ENCODE measurements at regions not wholly inside any gene's neighbourhood (a gene's known extent, or its start where the extent isn't known, plus 50 kb on each side); places are given as distances from the start of the nearest gene placed in this dataset.

- no peak for DNase-seq
These were observed 293.5 kb upstream of the RTL1 start for GRCh38 chr14:101196795-101197590.

- no peak for DNase-seq
These were observed 294.3 kb upstream of the RTL1 start for GRCh38 chr14:101197595-101198397.

GRCh38 chr14:101198398-101199027, 295.0 kb upstream of the RTL1 start:
- no peak for DNase-seq

DNA sequence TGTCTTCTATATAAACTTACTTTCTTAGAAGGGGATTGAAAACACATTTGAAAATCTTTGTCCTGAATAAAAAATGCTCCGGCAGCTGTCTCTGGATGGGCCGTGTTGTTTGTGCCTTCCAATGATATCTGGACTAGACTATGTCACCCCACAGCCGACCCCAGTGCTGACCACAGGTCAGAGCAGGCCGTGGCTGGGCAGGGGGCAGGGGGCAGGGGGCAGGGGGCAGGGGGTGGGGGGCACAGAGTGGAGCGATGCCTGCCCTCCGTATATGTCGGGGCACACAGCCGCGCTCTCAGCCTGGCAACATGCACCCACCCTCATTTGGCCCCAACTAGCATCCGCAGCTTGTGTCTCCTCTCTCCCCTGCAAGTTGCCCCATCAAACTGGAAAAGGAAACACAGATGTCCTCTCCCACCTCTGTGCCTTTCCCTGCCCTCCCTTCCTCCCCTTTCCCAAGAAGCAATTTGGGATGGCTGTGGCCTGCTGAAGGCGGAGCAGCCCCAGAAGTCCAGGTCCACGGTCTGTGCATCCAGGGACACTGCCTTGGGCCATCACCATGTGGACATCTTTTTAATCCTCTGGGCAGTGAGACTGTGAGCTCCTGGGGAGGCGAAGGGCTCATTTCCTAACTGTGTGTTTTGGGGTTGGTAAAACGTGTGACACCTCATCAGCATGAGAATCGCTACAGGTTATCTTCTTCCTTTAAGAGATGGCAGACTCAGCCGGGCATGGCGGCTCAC, 295.7 kb upstream of the RTL1 start:
- DNase-seq = no peak

DNA sequence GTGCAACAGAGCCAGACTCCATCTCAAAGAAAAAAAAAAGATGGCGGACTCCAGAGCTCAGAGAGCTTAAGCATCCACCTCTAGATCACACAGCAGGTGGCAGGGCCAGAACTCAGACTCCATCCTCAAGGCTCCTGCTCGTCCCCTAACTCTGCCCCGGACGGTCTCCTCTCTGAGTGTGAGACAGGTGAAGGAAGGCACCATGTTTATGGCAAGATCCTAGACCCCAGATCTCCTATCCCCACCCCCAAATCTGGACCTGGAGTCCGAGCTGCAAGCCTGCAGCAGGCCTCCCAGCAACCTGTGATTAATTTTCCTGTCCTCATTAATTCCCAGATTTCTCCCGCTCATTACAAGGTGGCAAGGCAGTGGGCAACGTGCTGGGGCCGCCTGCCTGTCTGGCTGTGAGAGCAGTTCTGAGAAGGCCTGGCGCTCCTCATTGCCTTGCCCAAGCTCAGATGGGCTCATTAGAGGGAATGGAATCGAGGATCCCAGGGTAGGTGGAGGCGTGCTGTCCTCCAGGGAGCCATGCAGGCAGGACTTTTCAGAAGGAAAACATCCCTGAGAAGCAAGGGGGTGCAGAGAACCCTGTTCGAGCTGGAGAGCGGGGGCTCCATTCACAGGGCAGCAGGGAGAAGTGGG, 296.6 kb upstream of the RTL1 start:
- no peak for DNase-seq

- no peak for DNase-seq
These were observed 297.4 kb upstream of the RTL1 start for GRCh38 chr14:101200650-101201516.

DNA sequence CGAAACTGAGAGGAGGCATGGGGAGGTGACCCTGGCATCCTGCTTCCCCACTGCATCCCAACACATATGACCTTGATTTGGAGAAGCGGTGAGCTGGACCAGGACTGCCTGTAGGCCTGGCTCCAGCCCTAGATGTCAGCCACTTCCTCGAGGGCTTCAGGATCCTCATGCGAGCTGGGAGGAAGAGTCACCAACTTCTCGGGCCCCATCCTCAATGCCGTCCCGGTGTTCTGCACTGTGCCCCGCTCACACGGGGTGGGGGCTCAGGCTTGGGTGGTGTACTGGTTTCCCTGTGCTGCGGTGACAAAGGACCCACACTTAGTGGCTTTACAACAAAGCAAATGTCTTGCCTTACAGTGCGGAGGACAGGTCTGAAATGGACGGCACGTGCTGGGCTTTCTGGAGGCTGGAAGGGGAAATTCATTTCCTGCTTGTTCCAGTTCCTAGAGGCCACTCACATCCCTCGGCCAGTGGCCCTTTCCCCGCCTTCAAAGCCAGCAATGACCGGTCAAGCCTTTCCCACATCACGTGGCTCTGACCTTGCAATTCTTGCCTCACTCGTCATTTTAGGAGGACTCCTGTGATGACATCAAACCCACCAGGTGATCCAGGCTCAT, 298.1 kb upstream of the RTL1 start:
- DNase-seq = no peak

DNA sequence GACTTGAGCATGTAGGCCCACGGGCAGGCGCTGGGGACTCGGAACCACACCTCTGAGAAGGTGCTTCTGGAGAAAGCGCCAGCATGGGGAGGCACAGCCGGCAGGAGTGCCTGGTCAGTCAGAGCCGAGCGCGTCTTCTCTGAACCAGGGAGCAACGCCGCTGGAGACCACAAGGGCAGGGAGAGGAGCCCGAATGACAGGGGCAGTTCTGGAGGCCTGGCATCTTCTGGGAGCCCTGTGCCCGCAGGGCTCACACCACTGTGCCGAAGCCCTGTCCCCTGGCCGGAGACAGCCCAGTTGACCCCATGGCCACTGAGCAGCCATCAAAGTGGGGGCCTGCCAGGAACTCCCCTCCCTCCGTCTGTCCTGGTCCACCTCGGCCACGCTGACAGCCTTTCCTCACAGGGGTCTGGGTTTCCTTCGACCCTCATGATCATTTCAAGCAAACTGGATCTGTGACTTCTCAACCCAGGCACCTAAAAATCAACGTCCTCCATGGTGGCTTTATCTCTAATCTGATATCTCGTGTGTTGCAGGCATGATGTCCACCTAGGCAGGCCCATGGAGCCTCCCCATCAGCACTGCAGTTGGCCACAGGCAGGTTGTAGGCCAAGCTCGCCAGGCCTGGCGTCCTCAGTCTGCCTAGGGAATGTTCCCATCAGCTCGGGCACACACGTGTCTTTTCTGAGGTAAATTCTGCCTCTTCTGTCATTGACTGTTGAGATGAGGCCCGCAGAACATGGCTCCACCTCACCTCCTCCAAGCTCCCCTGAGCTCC, 299.3 kb upstream of the RTL1 start:
- no peak for DNase-seq

- no peak for DNase-seq
These were observed 303.0 kb upstream of the RTL1 start for GRCh38 chr14:101206556-101206955.

GRCh38 chr14:101207041-101207440, 303.5 kb upstream of the RTL1 start:
- DNase-seq = no peak

DNA sequence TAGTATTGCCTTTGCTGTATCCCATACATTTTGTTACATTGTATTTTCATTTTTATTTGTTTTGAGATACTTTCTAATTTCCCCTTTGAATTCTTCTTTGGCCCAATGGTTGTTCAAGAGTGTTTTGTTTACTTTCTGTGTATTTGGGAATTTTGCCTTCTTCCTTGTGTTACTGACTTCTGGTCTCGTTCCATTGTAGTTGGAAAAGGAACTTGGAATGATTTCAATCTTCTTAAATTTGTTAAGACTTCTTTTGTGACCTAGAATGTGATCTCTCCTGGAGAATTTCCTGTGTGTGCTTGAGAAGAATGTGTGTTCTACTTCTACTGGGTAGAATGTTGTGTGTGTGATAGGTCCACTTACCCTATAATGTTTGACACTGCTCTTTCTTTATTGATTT, 304.4 kb upstream of the RTL1 start:
- DNase-seq = no peak

GRCh38 chr14:101209594-101209993, 306.1 kb upstream of the RTL1 start:
- DNase-seq = no peak

DNA sequence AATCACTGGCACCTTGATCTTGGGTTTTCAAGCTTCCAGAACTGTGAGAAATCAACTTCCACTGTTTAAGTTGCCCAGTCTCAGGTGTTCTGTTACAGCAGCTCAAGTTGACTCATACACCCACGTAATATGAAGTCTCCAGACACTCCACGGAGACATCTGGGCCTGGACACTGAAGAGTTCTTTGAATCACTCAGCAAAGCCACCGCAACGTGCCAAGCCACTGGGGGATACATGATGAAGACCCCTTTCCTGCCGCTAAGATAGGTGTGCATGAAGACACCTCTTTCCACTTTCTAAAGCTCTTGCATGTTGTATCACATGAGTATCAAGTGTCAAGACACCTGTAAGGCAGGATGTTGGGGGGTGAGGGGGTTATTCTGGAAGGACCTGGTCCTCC, 311.7 kb upstream of the RTL1 start:
- no peak for DNase-seq

DNA sequence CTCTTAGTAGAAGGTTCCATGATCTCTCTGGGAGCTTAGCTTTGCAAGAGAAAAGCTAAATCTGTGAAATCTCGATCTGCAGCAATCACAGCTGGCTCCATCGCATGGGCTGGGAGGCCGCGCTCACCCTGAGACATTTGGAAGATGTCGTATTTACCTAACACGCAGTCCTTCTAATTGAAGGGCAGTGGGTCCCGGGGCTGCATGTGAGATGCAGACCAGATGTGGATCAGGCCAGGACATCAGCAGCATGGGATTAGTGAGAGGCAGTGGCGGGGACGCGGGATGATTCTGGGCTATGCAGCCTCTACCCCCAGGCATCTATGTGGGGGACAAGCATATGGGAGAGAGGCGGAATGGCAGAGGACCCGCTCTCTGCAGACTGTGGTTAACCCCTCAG, 312.4 kb upstream of the RTL1 start:
- DNase-seq = no peak

DNA sequence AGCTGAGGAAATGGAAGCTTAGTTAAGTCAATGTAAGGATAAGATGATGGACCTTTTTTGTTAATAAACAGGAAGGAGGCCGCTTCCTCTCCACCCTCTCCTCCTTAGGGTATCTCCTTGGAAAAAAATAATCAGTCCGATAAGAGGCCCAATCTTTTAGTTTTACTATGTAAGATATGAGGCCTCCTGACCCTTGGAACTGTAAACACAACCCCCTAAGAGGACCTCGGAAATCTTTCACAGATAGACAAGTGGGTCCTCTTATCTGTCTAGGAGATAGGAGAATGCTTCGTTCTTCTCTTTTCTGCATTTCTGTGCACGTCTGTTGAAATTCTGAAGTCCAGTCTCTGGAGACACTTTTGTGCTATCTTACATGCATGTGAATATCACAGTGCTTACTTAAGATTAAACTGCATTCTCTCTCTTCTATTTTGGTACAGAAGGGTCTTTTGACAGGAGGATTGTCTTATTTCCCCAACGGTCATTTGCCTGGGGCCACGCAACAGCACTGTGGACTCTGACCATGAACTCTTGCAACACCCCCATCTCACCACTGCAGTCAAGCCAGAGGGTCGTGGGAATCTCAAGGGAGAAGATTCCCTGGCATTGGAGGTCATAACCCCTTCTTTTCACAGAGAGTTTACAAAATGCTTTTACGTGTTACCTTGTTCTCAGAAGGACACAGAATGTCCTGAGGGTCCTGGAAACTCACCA, 313.0 kb upstream of the RTL1 start:
- no peak for DNase-seq

DNA sequence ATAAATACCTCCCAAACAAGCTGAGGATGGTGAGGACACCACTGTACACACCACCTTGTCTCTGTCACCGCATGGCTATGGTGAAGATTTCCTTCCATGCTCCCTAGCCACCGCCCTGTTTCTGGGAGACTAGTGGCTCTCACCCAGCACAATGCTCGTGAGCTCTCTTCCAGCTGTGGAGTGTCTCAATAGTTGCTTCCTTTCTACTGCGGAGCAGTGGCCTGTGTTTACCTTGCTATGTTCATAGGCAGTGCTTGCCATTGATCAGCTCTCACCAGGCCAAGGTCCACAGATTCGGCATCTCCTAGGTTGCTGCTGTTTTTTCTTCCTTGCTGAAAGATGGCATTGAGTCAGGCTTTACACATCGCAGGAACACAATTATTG, 313.6 kb upstream of the RTL1 start:
- DNase-seq = no peak

- DNase-seq = no peak
These were observed 314.3 kb upstream of the RTL1 start for GRCh38 chr14:101217616-101218371.

GRCh38 chr14:101219896-101220703, 316.6 kb upstream of the RTL1 start:
- DNase-seq = no peak

Data from SHP77 treated with DMSO at 0.1 percent for 48 hours (cell line).